ENCODE measurements at regions not wholly inside any gene's neighbourhood (a gene's known extent, or its start where the extent isn't known, plus 50 kb on each side); places are given as distances from the start of the nearest gene placed in this dataset.
"Not testable (repeated sequence)": the region's sequence is repeated elsewhere in the genome, so short reads cannot be mapped to it uniquely, and the experiment has no call there.

GRCh38 chr20:17862171-17862570 lies 106.4 kb downstream of the SNX5 start (continued):
- TF ChIP-seq MAX (IDR thresholded peaks at IDR 0.05) = no peak

- FAIRE-seq = not testable (repeated sequence)
- 86% methylated on average over 9 of the region's 9 CpGs; no CpG with 5 or more reads in 1 of the 2 experiments for WGBS, 2 experiments (ENCODE audit: extremely low coverage in 1 of 2, insufficient coverage in 1 of 2, insufficient read length in 1 of 2, insufficient replicate concordance in 2 of 2, low coverage in 1 of 2, low lambda C conversion rate in 2 of 2, missing lambda C conversion rate in 1 of 2)
Observed at GRCh38 chr20:17861620-17862019, 107.0 kb downstream of the SNX5 start.

More at GRCh38 chr20:17861620-17862019, 107.0 kb downstream of the SNX5 start:
- H3K27me3 ChIP-seq (replicated peaks in 1 of 4; ENCODE audit: control insufficient read depth in 3 of 4, extremely low read depth in 1 of 4, insufficient read depth in 3 of 4, low read length in 3 of 4); H2BK120ac ChIP-seq (replicated peaks; ENCODE audit: low read depth, low read length); H3K4me3 ChIP-seq (ENCODE audit: extremely low read depth in 1 of 4, insufficient read depth in 2 of 4, low read depth in 3 of 4, low read length in 4 of 4); H3K27ac ChIP-seq (ENCODE audit: low read depth, low read length); H3K9me3 ChIP-seq (ENCODE audit: insufficient read depth in 2 of 2, low read depth in 1 of 2, low read length in 1 of 2); H3K56ac ChIP-seq (replicated peaks; ENCODE audit: insufficient read length, low read depth, low read length); H3K79me2 ChIP-seq (ENCODE audit: control insufficient read depth in 1 of 2, insufficient read depth in 2 of 2, low read length in 2 of 2); H4K8ac ChIP-seq (ENCODE audit: extremely low read depth, insufficient read depth, low read length); H3K79me1 ChIP-seq (ENCODE audit: low read depth, low read length); H3K9ac ChIP-seq (replicated peaks in 1 of 4; ENCODE audit: extremely low read depth in 1 of 4, low read depth in 3 of 4, low read length in 3 of 4); H4K20me1 ChIP-seq (replicated peaks in 1 of 2; ENCODE audit: control insufficient read depth in 1 of 2, insufficient read depth in 2 of 2, low read length in 2 of 2); H3K23me2 ChIP-seq (ENCODE audit: low read depth, low read length); H3K18ac ChIP-seq (ENCODE audit: extremely low read depth, low read length); H2AFZ ChIP-seq (ENCODE audit: low read length); H3K23ac ChIP-seq (ENCODE audit: insufficient read length); DNase-seq (ENCODE audit: low read depth in 1 of 2, low spot score in 2 of 2); CTCF ChIA-PET (ENCODE audit: partially characterized antibody); H2BK15ac ChIP-seq (ENCODE audit: low read length); H3K14ac ChIP-seq (ENCODE audit: insufficient read length); H3K4me2 ChIP-seq (ENCODE audit: insufficient read depth in 1 of 2, low read depth in 2 of 2, low read length in 2 of 2); H4K91ac ChIP-seq (replicated peaks; ENCODE audit: insufficient read length, low read length); H2AK5ac ChIP-seq (ENCODE audit: low read depth, low read length); H3K4ac ChIP-seq (replicated peaks; ENCODE audit: insufficient read length, low read depth, low read length); H2BK12ac ChIP-seq (ENCODE audit: low read depth, low read length); H3K36me3 ChIP-seq (ENCODE audit: control insufficient read depth in 2 of 4, insufficient read depth in 4 of 4, low read length in 3 of 4); H2BK20ac ChIP-seq (ENCODE audit: low read length); H4K5ac ChIP-seq (ENCODE audit: insufficient read length, low read depth, low read length); H2BK5ac ChIP-seq (ENCODE audit: low read depth, low read length): not testable (repeated sequence)
- peaks cover 3 to 16% (median 10%) of the 10 kb centered on the region in 4 experiments for H3K4me1 ChIP-seq (replicated peaks in 1 of 4; ENCODE audit: control insufficient read depth in 3 of 4, insufficient read depth in 4 of 4, low read length in 3 of 4)
- POLR2A ChIA-PET (ENCODE audit: partially characterized antibody) = interaction anchor here (1.0 kb wide), 1 partner anchor 11 kb away, joined by 4 read pairs; no protein-coding TSS in a partner anchor

All from H1 (cell line).